OCI-LY3 (cell line): ENCODE measurements at regions not wholly inside any gene's neighbourhood (a gene's known extent, or its start where the extent isn't known, plus 50 kb on each side); places are given as distances from the start of the nearest gene placed in this dataset.

ENCODE experiments used
- EZH2phosphoT487 ChIP-seq: fragments of 200-600 bp; shearing (Covaris generic); IDR thresholded peaks from 2 replicates; pipeline ENCODE4 v1.6.1; 2018; ENCODE audit warnings: antibody characterized with exemption, mixed run types, low read depth
- TF ChIP-seq, protein P1 (sequence below): fragments of 200-600, 300-600 bp; sonication (generic); IDR thresholded peaks from 2 replicates; pipeline ENCODE4 v1.5.1; 2014; ENCODE audit warnings: antibody characterized with exemption, low read length, low read depth

DNA sequence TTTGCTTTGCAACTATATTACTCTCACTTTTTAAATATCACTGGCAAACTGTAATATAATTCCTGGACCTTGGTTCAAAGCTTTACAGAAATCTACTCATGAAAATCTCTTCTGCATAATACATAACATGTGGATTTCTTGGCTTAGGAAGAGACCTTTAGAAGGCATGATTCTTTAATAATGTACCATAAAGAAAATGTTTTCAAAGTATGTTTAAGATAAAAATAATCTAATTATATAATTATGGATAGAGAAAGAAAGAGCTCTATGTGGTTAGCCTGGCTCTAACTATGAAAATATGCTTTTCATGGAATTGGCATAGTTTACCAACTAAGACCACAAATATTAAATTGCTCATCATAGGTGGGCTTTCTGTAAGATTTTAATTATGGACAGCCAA, 817.8 kb downstream of the TLE1 start:
- TF ChIP-seq, protein P1, sequence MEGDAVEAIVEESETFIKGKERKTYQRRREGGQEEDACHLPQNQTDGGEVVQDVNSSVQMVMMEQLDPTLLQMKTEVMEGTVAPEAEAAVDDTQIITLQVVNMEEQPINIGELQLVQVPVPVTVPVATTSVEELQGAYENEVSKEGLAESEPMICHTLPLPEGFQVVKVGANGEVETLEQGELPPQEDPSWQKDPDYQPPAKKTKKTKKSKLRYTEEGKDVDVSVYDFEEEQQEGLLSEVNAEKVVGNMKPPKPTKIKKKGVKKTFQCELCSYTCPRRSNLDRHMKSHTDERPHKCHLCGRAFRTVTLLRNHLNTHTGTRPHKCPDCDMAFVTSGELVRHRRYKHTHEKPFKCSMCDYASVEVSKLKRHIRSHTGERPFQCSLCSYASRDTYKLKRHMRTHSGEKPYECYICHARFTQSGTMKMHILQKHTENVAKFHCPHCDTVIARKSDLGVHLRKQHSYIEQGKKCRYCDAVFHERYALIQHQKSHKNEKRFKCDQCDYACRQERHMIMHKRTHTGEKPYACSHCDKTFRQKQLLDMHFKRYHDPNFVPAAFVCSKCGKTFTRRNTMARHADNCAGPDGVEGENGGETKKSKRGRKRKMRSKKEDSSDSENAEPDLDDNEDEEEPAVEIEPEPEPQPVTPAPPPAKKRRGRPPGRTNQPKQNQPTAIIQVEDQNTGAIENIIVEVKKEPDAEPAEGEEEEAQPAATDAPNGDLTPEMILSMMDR, result no peak
- no peak for TF ChIP-seq EZH2phosphoT487
